ENCODE measurements at regions not wholly inside any gene's neighbourhood (a gene's known extent, or its start where the extent isn't known, plus 50 kb on each side); places are given as distances from the start of the nearest gene placed in this dataset.

DNA sequence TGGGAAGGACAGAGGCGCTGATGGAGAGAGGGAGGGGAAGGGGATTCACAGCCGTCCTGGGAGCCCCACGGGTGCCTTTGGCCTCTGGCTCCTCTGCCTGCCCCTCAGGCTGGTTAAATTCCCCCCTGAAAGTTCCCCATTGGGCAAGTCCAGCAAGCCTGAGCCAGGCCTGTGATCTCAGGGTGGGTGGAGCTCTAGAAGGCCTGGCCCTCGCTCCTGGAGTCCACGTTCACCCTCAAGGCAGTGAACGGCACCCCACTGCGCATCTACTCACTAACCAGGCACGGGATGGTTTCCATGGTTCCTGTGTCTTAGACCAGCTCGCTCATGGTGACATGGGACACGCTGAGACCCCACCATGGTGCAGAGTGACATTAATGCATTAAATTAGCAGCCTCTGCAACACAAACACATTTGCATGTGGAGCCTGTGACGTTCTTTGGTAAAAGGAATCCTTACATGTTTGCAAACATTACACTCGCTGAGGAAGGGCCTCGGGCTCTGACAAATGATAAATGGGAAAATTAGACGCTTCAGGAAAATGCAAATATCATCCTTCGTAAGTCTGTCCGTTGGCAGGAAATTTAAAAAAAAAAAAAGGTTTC is 452.7 kb downstream of the PREX1 start:
- TF ChIP-seq SP1 (IDR thresholded peaks at IDR 0.05), result no peak
- no peak for TF ChIP-seq NFRKB (IDR thresholded peaks at IDR 0.05)
- TF ChIP-seq SUZ12 (IDR thresholded peaks at IDR 0.05), result no peak
- TF ChIP-seq BHLHE40 (IDR thresholded peaks at IDR 0.05; ENCODE audit: borderline replicate concordance), result no peak
- TF ChIP-seq ELF4 (IDR thresholded peaks at IDR 0.05), result no peak

All from HEK293T (cell line).